GM19395 (cell line): ENCODE measurements at regions not wholly inside any gene's neighbourhood (a gene's known extent, or its start where the extent isn't known, plus 50 kb on each side); places are given as distances from the start of the nearest gene placed in this dataset.

ENCODE experiments used
- ATAC-seq: cut with Tn5 transposase; IDR thresholded peaks from one replicate; pipeline ENCODE4 v1.9.1; 2021; ENCODE audit warnings: mild to moderate bottlenecking, moderate library complexity; ENCODE audit not compliant: unreplicated experiment

DNA sequence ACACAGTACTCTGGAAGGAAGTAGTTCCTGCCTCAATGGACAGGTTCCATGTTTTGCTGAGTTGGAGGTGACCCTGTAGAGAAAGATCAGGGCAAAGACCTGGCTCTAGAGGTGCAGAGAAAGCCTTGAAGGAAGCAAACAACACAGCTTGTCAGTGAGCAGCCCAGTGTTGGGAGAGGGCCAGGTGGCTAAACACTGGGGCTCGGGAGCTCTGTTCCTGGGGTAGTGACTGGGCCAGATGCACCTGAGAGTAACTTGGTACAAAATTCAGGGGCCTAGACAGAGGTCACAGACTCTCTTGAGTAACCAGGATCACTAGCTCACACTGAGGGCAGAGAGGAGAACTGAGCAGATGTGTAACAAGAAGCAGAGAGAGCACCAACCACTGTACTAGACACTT lies 138.4 kb upstream of the NALF2 start:
- no peak for ATAC-seq

- ATAC-seq, result no peak
Observed at GRCh38 chrX:69365349-69365748, 138.8 kb upstream of the NALF2 start.

DNA sequence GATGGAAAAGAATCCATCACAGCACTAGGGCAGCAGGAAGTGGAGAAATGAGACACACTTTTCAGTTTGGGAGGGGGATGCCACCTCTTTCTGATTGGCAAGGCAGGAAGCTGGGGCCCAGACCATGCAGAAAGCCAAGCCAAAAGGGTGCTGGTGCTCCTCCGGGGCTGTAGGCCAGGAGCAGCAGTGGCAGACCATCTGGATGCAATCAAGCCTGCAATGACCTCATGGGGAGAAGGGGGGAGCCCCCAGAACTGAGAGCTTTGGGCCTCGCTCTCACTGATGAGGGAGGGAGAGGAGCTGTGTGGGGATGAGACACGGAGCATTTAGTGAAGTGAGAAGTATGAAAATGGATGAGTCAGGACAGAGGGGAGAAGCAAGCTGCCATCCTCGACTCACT lies 141.3 kb upstream of the NALF2 start:
- ATAC-seq, result peak; percentile 62

DNA sequence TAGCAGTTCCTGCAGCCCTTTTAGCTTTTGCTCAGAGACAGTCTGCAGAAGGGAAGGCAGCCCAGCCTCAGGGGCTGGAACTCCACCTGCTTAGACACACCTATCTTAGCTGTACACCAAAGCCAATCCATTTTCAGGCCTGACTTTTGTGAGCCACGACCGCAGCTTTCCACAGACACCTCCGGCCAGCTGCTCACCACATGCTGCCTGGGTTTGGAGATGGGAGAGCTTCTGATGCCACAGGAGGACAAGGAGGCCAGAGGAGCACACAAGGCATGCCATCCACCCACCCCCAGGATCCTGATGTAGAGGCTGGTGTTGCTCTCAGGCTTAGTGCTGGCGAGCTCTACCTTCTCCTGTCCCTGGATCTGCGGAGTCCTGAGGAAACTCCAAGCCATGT lies 141.8 kb upstream of the NALF2 start:
- no peak for ATAC-seq

- ATAC-seq, result no peak
Observed at GRCh38 chrX:69361311-69361845, 142.7 kb upstream of the NALF2 start.

DNA sequence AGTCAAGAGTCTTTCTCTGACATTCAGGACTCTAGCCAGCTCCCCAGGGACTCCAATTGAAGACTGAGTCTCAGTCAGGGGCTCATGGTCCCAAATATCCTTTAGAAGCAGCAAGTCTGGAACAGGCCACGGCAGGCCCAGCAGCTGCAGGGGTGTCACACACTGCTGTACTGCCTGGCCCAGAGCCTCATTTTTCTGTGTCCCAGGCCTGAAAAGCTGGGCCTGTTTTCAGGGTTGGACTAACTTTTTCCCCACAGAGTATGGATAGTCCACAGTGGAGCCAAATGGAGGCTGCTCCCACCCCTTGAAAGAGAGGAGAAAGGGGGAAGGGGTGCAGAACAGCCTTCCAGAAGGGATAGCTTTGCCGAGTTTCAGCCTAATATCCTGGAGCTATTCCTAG lies 146.8 kb upstream of the NALF2 start:
- ATAC-seq, result no peak

DNA sequence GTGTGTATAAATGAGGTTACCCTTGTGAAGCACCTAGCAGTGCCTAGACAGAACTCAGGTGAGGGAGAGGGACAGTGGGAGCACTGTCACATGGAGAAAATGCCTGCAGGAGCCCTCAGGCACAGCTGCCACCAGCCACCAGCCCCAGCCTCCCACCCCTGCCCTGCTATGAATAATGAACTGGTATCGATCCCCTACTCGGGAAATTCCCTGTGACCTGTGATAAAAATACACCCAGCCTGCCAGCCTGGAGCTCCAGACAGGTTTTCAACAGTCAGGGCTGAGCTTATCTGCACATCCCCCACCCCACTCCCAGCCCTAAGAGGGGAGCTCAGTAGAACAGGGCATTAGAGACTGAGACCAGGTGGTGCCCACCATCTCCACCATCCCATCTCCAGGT lies 159.6 kb upstream of the PJA1 start:
- ATAC-seq, result no peak

DNA sequence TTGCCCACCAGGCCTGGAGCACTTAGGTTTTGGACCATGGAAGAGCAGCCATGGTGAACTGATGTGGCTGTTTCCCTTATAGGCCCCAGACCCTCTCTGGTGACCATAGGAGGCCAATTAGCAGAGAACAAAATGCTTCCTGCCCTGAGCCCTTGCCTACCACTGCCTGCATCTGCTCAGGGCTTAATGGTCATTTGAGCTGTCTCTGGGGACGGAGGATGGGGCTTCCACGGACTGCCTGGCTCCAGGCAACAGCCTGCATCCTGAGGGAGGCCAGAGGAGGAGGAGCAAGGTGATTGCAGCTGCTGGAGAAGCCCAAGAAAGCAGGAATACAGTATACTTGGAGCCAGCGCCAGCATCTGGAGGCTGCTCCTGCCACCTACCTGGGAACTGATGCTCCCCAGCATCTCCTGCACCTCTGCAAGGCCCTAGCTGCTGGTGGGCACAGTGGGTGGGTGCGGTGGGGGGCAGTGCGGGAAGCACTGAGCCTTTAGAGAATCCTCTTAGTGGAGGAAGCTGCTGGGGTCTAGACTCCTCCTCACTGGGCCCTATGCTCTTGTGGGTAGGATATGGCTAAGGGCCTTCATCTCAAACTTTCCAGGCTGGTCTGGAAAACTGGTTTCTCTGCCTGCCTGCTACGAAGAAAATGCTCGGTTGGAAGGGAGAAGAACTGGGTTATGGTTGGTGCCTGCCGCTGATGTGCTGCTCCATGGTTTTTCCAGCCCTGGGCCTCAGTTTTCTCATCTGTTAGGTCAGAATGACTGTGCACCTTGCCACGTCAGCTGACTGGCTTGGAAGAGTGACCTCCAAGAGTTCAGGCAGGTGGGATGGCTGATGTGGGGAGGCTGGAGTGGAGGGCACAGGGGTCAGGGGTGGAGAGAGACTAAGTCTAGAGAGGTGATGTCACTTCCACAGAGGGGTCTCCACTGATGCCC lies 158.8 kb upstream of the PJA1 start:
- ATAC-seq, result no peak

GRCh38 chrX:69321789-69322188 lies 156.5 kb upstream of the PJA1 start:
- no peak for ATAC-seq

GRCh38 chrX:69321006-69321655 lies 155.9 kb upstream of the PJA1 start:
- ATAC-seq, result no peak

GRCh38 chrX:69320116-69320515 lies 154.9 kb upstream of the PJA1 start:
- ATAC-seq, result no peak

DNA sequence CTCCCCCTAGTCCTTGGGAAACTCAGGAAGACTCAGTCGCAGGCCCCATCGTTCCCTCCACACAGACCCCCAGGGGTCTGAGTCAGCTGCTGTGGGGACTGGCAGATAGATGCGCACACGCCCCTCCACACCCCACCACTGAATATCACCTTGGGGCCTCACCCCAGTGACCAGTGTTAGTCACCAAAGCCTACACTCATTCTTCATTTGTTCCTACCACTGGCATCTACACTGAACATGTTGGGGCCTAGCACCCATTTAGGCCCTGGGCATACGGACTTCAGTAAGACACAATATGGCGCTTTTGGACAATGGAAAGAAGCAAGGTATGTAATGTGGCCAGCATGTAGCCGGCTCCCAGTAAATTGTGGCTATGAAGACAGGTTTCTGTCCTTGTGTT lies 154.1 kb upstream of the PJA1 start:
- ATAC-seq, result no peak

DNA sequence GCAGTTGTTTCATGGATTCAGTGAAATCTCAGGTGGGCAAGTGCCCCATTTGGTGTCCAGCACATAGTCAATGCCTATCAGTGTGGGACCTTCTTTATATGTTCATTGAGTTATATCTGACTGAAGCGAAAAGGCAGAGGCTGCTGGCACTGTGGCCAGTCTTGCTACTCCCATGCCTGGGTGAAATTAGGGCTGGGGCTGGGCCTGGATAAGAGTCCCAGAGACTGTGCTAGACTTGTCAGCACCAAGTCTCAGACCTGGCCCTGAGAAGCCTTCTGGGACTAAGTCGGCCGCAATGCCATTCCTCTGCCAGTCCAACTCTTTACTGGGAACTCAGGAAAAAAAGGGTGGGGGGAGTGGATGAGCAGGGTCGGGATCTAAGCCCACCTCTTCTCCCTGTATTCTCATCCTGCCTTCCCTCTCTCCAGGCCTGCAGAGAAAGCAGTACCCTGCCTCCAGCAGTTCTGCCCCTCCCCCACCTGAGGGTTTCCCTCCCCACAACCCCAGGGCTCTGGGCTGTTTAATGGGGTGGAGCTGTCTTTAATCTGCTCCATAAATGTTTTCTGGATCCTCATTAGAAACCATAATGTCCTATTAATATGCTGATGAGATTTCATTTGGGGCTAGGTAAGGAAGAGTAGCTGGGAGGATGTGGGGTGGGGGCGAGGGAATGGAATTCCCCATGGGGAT lies 153.5 kb upstream of the PJA1 start:
- ATAC-seq, result no peak

- no peak for ATAC-seq
Observed at GRCh38 chrX:69317721-69318120, 152.5 kb upstream of the PJA1 start.

DNA sequence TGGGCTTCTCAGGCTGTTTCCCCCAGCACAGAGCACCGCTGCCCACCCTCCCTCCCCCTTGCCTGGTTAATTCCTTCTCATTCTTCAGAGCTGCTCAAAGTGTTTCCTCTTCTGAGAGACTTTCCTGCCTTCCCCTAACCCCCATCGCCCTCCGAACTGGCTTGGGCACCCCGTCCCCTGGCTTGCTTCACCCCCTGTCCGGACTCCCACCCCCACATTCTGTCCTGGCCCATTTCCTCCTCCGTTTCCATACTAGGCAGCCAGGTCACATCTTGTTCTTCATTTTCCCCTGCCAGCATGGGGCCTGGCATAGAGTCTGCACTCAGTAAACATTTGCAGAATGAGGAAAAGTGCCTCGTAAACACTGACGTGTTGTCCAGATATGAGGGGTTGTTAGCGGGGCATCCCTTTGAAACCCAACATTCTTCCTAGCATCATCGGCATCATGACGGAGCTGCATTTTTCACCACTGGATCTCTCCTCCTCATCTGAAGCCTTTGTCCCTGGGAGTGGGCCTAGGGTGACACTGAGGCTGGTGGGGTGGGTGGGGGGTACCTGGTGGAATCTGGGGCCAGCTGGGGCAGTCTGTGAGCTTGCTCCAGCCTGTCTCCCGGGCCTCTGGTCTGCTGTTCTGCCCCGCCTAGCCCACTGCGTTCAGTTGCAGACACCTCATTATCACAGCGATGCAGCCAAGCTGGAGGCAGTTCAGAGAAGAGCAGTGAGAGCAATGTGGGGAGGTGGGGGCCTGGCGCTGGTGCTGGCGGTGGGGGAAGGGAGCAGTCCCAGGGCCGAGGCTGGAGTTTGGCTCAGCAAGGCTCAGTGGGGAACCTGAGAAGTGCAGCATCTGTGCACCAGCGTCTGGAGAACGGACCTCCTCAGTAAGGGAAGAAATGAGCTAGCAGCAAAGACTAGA lies 149.4 kb upstream of the PJA1 start:
- ATAC-seq, result no peak

DNA sequence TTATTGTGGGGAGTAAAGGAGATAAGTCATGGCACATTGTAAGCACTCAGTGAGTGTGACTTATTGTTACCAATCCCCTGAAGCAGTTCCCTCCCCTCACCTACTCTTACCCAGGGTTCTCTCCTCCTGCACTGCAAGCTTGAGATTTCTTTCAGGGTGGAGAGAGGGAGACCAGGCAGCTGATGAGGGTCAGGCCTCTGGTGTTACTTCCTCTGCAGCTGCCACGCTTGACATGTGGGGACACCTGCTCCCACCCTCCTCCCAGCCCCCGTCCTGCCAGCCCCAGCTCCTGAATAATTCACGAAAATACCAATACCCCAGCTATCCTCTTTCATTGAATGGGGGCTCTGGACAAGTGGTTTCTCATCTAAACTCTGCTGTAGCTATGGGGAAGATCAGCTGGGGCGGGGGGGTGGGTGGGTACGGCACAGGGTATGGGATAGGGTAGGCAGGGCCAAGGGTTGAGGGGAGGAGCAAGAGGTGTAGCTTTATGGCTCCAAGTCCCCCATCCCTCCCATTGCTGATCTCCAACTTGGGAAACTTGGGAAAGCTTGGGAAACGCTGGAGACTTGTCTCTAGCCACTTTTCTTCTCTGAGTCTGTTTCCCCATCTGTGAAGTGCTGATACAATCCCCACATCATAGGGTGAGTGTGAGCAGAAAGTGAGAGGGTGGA lies 148.5 kb upstream of the PJA1 start:
- ATAC-seq, result no peak

DNA sequence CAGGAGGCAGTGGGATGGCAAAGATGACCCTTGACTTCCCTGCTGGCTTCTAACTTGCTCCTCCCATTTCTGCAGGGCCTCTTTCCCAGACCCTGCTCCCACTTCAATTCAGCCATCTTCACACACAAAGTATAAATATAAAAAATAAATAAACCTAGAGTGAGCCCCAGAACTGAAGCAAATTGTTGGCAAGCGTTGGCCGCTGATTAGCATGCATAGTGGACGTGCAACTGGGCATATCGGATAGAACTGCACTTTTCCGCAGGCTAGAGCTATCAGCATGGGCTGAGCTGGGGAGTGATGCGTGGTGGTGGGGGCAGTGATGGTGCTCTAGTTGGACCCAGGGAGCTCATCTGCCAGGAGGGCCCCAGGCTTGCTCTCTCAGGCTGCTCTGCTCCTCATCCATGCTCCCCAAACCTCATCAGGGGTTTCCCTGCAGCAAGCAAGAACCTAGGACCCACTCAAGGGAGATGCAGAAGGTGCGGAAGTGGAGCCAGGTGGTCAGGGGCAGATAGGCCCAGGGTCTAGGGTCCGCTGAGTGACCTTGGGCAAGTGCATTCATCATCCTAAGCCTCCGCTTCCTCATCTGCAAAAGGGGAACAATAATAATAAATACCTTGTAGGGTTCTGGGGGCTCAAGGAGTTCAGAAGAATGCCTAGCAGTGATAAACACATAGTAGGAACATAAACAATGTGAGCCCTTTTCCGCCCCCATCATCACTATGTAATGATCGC lies 146.8 kb upstream of the PJA1 start:
- ATAC-seq, result no peak

GRCh38 chrX:69309074-69309792 lies 144.0 kb upstream of the PJA1 start:
- ATAC-seq, result no peak

- no peak for ATAC-seq
Observed at GRCh38 chrX:69307756-69308155, 142.5 kb upstream of the PJA1 start.
